Testis (tissue), 2 donors: ENCODE measurements at regions not wholly inside any gene's neighbourhood (a gene's known extent, or its start where the extent isn't known, plus 50 kb on each side); places are given as distances from the start of the nearest gene placed in this dataset.

ENCODE experiments used
- DNase-seq: peaks from one replicate; pipeline ENCODE4 v3.0.0-alpha.2; 2019
- H3K27ac ChIP-seq, 2 donors: fragments of 200-600 bp; sonication (generic); one replicate each; pipeline ENCODE4 v1.5.1; 2019
- H3K27me3 ChIP-seq: fragments of 200-600 bp; sonication (generic); one replicate; pipeline ENCODE4 v1.5.1; 2019
- H3K36me3 ChIP-seq: fragments of 200-600 bp; sonication (generic); one replicate; pipeline ENCODE4 v1.5.1; 2017; ENCODE audit warnings: low read depth; ENCODE audit errors: missing control alignments
- H3K4me1 ChIP-seq: fragments of 200-600 bp; sonication (generic); one replicate; pipeline ENCODE4 v1.5.1; 2019
- H3K4me3 ChIP-seq, 2 donors: fragments of 200-600 bp; sonication (generic); one replicate each; pipeline ENCODE4 v1.5.1; 2017 to 2019
- H3K9me3 ChIP-seq: fragments of 200-600 bp; sonication (generic); one replicate; pipeline ENCODE4 v1.5.1; 2017
- POLR2A ChIP-seq: fragments of 450-650 bp; IDR thresholded peaks from one replicate; pipeline ENCODE4 v1.6.1; 2017; ENCODE audit warnings: antibody characterized with exemption, mild to moderate bottlenecking, moderate library complexity
- WGBS, 2 donors: methylation state at CpG; one replicate each; pipeline ENCODE4 v1.1.5; 2018; 5-methylcytosine and 5-hydroxymethylcytosine counted together
- intact Hi-C: fragments of 100-400 bp; cut with DNase I; formaldehyde crosslinking; loops from one replicate; pipeline ENCODE4 v1.15.1; 2023; ENCODE audit warnings: low total_unique reads
- TF ChIP-seq, protein P1 (sequence below), 3 experiments: fragments of 450-650 bp in 2 of 3; fragments of 200-600 bp in 1 of 3; sonication (generic) in 1 of 3; IDR thresholded peaks; one replicate each; pipeline ENCODE4 v1.5.1; 2016 to 2019; ENCODE audit warnings: antibody characterized with exemption in 3 of 3, mild to moderate bottlenecking in 2 of 3, moderate library complexity in 1 of 3

DNA sequence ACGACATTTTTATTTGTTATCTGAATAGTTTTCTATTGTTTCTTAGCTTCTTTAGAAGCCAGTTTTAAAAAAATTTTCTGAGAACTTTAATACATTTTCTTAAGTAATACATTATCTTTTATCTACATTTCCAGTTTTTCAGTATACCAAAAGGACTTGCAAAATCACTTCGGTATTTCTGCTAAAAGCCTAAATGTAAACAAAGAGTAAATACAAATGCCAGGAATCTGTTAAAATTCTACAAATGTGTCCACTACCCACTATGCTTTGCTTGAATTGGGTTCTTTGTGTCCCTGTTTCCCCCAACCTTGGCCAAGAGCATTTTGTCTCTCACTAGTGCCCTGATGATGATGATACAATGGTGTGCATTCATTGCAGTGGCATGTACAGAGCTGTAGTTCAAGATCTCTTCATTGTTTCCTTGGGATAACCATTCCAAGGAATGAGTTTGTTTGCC, 611.2 kb downstream of the NR2F1-AS1 start:
- no peak for DNase-seq
- Histone ChIP-seq H3K27me3 (no peaks in the 10 kb centered on the region), H3K27ac (no peak overlapping the region), H3K4me3 (no peak overlapping the region), H3K9me3 (no peaks in the 10 kb centered on the region), H3K4me1 (no peaks in the 10 kb centered on the region), H3K36me3 (no peaks in the 10 kb centered on the region)
- TF ChIP-seq POLR2A = no peak
- TF ChIP-seq, protein P1, sequence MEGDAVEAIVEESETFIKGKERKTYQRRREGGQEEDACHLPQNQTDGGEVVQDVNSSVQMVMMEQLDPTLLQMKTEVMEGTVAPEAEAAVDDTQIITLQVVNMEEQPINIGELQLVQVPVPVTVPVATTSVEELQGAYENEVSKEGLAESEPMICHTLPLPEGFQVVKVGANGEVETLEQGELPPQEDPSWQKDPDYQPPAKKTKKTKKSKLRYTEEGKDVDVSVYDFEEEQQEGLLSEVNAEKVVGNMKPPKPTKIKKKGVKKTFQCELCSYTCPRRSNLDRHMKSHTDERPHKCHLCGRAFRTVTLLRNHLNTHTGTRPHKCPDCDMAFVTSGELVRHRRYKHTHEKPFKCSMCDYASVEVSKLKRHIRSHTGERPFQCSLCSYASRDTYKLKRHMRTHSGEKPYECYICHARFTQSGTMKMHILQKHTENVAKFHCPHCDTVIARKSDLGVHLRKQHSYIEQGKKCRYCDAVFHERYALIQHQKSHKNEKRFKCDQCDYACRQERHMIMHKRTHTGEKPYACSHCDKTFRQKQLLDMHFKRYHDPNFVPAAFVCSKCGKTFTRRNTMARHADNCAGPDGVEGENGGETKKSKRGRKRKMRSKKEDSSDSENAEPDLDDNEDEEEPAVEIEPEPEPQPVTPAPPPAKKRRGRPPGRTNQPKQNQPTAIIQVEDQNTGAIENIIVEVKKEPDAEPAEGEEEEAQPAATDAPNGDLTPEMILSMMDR (IDR thresholded peaks at IDR 0.05) = no peak
- 75 to 83% methylated on average over 2 of the region's 2 CpGs for WGBS, 2 donors
- intact Hi-C loops = no loop called here

DNA sequence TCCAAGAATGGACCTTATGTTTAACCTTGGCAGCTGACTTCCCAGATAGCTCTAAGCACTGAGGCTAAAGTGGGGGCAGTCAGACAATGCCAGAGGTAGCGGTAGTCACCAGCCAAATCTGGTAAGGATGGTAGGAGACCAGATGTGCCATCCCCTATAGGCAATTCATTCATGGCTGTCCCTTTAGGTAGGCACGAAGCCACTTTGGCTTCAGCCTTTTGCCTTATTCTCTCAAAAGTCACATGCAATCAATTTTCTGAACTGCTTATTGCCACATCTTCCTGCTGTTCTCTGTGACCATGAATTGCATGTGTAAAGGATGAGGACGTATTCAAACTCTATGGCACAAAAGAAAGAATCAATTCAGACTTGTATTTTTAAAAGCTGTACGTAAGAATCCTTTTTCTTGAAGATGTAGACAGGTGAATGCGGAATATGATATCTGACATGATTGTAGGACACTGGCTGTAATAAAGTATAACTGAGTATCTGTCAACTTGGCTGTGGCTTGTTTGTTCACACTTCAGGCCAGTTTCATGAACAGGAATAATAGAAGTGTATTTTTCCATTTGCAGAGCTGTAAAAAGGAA, 611.7 kb downstream of the NR2F1-AS1 start:
- H3K4me1 ChIP-seq = no peaks in the 10 kb centered on the region
- TF ChIP-seq POLR2A = no peak
- TF ChIP-seq, protein P1 (IDR thresholded peaks at IDR 0.05) = no peak
- no peaks in the 10 kb centered on the region for H3K9me3 ChIP-seq
- H3K27me3 ChIP-seq = no peaks in the 10 kb centered on the region
- whole genome bisulfite sequencing, 2 donors = 94 to 96% methylated on average over 5 of the region's 5 CpGs
- no peaks in the 10 kb centered on the region for H3K36me3 ChIP-seq
- no peak overlapping the region for H3K27ac ChIP-seq
- no peak overlapping the region for H3K4me3 ChIP-seq
- intact Hi-C loops = no loop called here
- no peak for DNase-seq

DNA sequence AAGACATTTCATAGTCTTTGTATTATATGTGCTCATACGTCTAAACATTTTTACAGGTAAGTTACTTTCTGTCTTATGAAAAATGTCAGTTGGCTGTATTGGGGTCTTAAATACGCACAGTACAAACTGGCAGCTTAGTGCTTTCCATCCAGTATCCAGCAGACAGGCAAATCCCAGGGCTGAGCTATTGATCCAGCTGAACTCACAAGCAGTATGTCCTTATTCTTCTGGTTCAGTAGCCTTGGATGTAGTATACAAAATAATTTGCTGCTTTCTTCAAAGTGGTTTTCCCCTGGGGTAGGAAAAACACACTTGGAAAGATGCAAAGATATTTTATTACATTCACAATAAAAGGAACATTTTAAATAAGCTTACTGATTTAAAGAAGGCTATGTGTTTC, 617.2 kb downstream of the NR2F1-AS1 start:
- no peaks in the 10 kb centered on the region for H3K36me3 ChIP-seq
- no peak overlapping the region for H3K4me3 ChIP-seq
- no peaks in the 10 kb centered on the region for H3K9me3 ChIP-seq
- H3K4me1 ChIP-seq = no peaks in the 10 kb centered on the region
- no peak overlapping the region for H3K27ac ChIP-seq
- WGBS, 2 donors = 93 to 96% methylated on average over 2 of the region's 2 CpGs
- intact Hi-C loops = no loop called here
- no peak for DNase-seq
- TF ChIP-seq, protein P1 (IDR thresholded peaks at IDR 0.05) = no peak
- TF ChIP-seq POLR2A = no peak
- no peaks in the 10 kb centered on the region for H3K27me3 ChIP-seq

DNA sequence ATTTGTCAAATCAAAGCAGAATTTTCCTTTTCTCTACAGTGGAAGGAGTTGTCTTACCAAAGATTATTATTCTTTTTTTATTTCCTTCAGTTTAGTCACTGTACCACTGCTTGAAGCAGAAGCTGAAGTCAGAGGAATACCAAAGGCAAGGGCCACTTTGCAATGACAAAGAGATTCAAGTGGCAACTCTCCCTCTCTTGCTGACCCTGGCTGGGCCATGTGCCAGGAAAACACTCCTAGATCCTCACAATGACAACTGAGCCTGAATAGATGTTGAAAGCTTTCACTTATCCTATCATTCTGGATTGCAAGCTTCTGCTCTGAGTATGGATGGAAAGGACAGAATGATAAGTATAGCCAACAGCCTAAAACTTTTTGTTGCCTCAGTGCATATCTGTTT, 618.3 kb downstream of the NR2F1-AS1 start:
- no peak for DNase-seq
- no peak overlapping the region for H3K27ac ChIP-seq
- no peaks in the 10 kb centered on the region for H3K27me3 ChIP-seq
- no peaks in the 10 kb centered on the region for H3K9me3 ChIP-seq
- H3K36me3 ChIP-seq = no peaks in the 10 kb centered on the region
- H3K4me1 ChIP-seq = no peaks in the 10 kb centered on the region
- TF ChIP-seq, protein P1 (IDR thresholded peaks at IDR 0.05) = no peak
- TF ChIP-seq POLR2A = no peak
- intact Hi-C loops = no loop called here
- H3K4me3 ChIP-seq = no peak overlapping the region

DNA sequence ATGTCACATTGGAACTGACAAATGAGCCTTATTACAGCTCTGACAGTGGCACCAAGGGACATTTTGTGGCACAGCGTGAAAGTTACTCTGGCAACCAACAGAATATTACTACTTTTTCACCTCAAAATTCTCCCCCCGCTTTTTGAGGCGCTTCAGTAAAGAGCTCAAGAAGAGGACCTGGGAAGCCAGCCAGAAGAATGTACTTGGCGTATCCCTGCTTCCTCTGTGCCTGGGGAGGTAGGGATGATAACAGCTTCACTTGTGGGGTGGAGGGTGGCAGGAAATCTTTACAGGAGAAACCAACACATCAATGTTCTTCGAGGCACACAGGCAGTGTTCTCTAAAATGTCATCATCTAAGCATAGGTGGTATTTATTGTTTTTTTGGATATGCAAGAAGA, 624.1 kb downstream of the NR2F1-AS1 start:
- no peaks in the 10 kb centered on the region for H3K36me3 ChIP-seq
- peak; percentile 37 for DNase-seq
- no peaks in the 10 kb centered on the region for H3K9me3 ChIP-seq
- no peaks in the 10 kb centered on the region for H3K4me1 ChIP-seq
- H3K27ac ChIP-seq = no peak overlapping the region
- intact Hi-C loops = no loop called here
- 45 to 55% methylated on average over 5 of the region's 5 CpGs for WGBS, 2 donors
- no peak overlapping the region for H3K4me3 ChIP-seq
- no peak for TF ChIP-seq POLR2A
- TF ChIP-seq, protein P1 (IDR thresholded peaks at IDR 0.05) = no peak
- H3K27me3 ChIP-seq = no peaks in the 10 kb centered on the region
